Liver (tissue), 8 donors: ENCODE measurements at regions not wholly inside any gene's neighbourhood (a gene's known extent, or its start where the extent isn't known, plus 50 kb on each side); places are given as distances from the start of the nearest gene placed in this dataset.

Experiments used
- DNase-seq: peaks from one replicate; pipeline ENCODE4 v3.0.0-alpha.2; 2017; ENCODE audit warnings: low spot score
- H3K27ac ChIP-seq, 2 donors: one replicate each; pipeline ENCODE4 v1.7.0; 2013; ENCODE audit warnings: inconsistent platforms in 2 of 2, low read length in 2 of 2, control low read depth in 1 of 2, low read depth in 1 of 2, mild to moderate bottlenecking in 1 of 2
- H3K27me3 ChIP-seq, 4 donors: one replicate each; pipeline versions ENCODE4 v1.6.1 to v1.7.0; 2013; ENCODE audit warnings: low read length in 3 of 4, inconsistent platforms in 1 of 4, mild to moderate bottlenecking in 1 of 4, moderate library complexity in 1 of 4; ENCODE audit not compliant: control insufficient read depth in 4 of 4, insufficient read depth in 4 of 4
- H3K36me3 ChIP-seq, 4 donors: one replicate each; pipeline versions ENCODE4 v1.6.1 to v1.7.0; 2013; ENCODE audit warnings: low read length in 3 of 4, mild to moderate bottlenecking in 3 of 4, low read depth in 1 of 4, moderate library complexity in 1 of 4; ENCODE audit not compliant: control insufficient read depth in 4 of 4, insufficient read depth in 3 of 4
- H3K4me1 ChIP-seq, 4 donors: one replicate each; pipeline versions ENCODE4 v1.6.1 to v1.7.0; 2013; ENCODE audit warnings: low read length in 3 of 4, mild to moderate bottlenecking in 3 of 4, moderate library complexity in 1 of 4; ENCODE audit not compliant: control insufficient read depth in 4 of 4, insufficient read depth in 4 of 4
- H3K4me3 ChIP-seq, 3 donors: one replicate each; pipeline versions ENCODE4 v1.6.1 to v1.7.0; 2013; ENCODE audit warnings: low read length in 3 of 3, control low read depth in 1 of 3, low read depth in 1 of 3, mild to moderate bottlenecking in 1 of 3
- H3K9ac ChIP-seq, 2 donors: one replicate each; pipeline ENCODE4 v1.7.0; 2013; ENCODE audit warnings: low read length in 2 of 2, mild to moderate bottlenecking in 2 of 2, moderate library complexity in 2 of 2, control low read depth in 1 of 2, low read depth in 1 of 2
- H3K9me3 ChIP-seq, 4 donors: one replicate each; pipeline versions ENCODE4 v1.6.1 to v1.7.0; 2013; ENCODE audit warnings: low read length in 3 of 4; ENCODE audit not compliant: control insufficient read depth in 4 of 4
- EGR1 ChIP-seq, 2 donors: IDR thresholded peaks; 2 replicates each; pipeline ENCODE4 v1.6.1; 2016 to 2018; ENCODE audit warnings: antibody characterized with exemption in 2 of 2, low read depth in 2 of 2
- FOXA1 ChIP-seq: IDR thresholded peaks from 2 replicates; pipeline ENCODE4 v1.6.1; 2016; ENCODE audit warnings: antibody characterized with exemption
- HNF4A ChIP-seq, 2 donors: conservative IDR thresholded peaks; 2 replicates each; pipeline ENCODE4 v1.6.1; 2016; ENCODE audit warnings: antibody characterized with exemption in 2 of 2, mild to moderate bottlenecking in 2 of 2
- HNF4G ChIP-seq: IDR thresholded peaks from 2 replicates; pipeline ENCODE4 v1.6.1; 2016; ENCODE audit warnings: antibody characterized with exemption
- JUND ChIP-seq, 2 donors: IDR thresholded peaks; 2 replicates each; pipeline ENCODE4 v1.6.1; 2016; ENCODE audit warnings: antibody characterized with exemption in 2 of 2
- RAD21 ChIP-seq, 2 donors: IDR thresholded peaks; 2 replicates each; pipeline ENCODE4 v1.6.1; 2016; ENCODE audit warnings: antibody characterized with exemption in 2 of 2, mild to moderate bottlenecking in 2 of 2
- RXRA ChIP-seq, 2 donors: IDR thresholded peaks; 2 replicates each; pipeline ENCODE4 v1.6.1; 2017 to 2018; ENCODE audit warnings: antibody characterized with exemption in 2 of 2, mild to moderate bottlenecking in 1 of 2
- SP1 ChIP-seq: IDR thresholded peaks from 2 replicates; pipeline ENCODE4 v1.6.1; 2018; ENCODE audit warnings: antibody characterized with exemption, mild to moderate bottlenecking
- TAF1 ChIP-seq: conservative IDR thresholded peaks from 2 replicates; pipeline ENCODE4 v1.6.1; 2016; ENCODE audit warnings: antibody characterized with exemption, mild to moderate bottlenecking
- YY1 ChIP-seq: IDR thresholded peaks from 2 replicates; pipeline ENCODE4 v1.6.1; 2016; ENCODE audit warnings: antibody characterized with exemption, mild to moderate bottlenecking
- WGBS: extraction: QIAGEN DNeasy Blood & Tissue Kit; methylation state at CpG from one replicate; pipeline ENCODE4 v1.1.7; 2013; 5-methylcytosine and 5-hydroxymethylcytosine counted together
- TF ChIP-seq, protein P1 (sequence below): IDR thresholded peaks from 2 replicates; pipeline ENCODE4 v1.6.1; 2016; ENCODE audit warnings: antibody characterized with exemption
- TF ChIP-seq, protein P2 (sequence below): IDR thresholded peaks from 2 replicates; pipeline ENCODE4 v1.6.1; 2016; ENCODE audit warnings: antibody characterized with exemption, mild to moderate bottlenecking
- TF ChIP-seq, protein P3 (sequence below): fragments of 150-350 bp; IDR thresholded peaks from 2 replicates; pipeline ENCODE4 v1.5.1; 2017; ENCODE audit warnings: improper control_type of control experiment, low read depth, low read length; ENCODE audit not compliant: missing input control
- donor health status: healthy.
- donor health status: healthy.
- donor health status: healthy.
- donor health status: healthy.
- donor health status: healthy.

DNA sequence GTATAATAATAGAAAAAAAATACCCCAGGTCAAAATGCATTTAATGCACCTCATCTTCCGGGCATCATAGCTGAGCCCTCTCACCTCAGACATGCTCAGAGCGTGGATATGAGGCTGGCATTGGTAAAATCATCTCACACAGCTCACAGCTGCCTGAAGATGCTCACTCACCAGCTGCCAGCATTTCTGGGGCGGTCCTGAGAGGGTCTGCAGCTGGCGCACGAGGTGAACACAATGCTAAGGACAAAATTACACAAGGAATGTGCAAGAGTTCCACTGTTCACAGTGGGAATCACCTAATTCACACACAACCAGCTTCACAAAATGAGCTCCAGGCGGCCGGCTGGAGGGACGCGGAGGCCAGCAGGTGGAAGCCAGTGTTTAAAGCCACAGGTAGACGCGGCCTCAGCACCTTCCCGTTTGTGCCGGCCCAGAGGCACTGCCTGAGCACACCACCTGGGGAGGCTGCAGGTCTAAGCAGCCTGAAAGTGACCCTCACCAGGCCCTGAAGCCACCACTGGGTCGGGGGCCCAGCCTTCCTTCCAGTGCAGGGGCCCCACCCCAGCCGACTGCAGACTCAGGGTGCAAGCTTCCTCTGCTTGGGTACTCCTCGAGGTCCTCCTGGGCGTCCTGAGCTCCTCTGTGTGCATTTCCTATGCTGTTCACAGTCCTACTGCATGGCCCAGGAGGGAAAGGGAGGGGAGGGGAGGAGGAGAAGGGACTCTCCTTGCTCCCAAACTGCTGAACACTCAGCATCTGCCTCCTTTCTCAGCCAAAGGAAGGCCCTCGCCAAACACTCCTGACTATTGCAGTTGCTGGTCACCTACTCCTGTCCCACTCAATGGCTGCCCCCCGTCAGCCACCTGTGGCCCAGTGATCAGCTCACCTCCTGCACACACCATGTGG is 61.2 kb upstream of the FAM20C start:
- TF ChIP-seq HNF4A (conservative IDR thresholded peaks at IDR 0.05) (no peak), RAD21 (IDR thresholded peaks at IDR 0.05) (no peak), TAF1 (no peak), YY1 (no peak), FOXA1 (no peak), EGR1 (IDR thresholded peaks at IDR 0.05; ENCODE audit: low read depth in 2 of 2) (no peak), HNF4G (no peak), JUND (IDR thresholded peaks at IDR 0.05) (no peak)
- TF ChIP-seq, protein P1, sequence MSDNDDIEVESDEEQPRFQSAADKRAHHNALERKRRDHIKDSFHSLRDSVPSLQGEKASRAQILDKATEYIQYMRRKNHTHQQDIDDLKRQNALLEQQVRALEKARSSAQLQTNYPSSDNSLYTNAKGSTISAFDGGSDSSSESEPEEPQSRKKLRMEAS: no peak
- TF ChIP-seq, protein P2, sequence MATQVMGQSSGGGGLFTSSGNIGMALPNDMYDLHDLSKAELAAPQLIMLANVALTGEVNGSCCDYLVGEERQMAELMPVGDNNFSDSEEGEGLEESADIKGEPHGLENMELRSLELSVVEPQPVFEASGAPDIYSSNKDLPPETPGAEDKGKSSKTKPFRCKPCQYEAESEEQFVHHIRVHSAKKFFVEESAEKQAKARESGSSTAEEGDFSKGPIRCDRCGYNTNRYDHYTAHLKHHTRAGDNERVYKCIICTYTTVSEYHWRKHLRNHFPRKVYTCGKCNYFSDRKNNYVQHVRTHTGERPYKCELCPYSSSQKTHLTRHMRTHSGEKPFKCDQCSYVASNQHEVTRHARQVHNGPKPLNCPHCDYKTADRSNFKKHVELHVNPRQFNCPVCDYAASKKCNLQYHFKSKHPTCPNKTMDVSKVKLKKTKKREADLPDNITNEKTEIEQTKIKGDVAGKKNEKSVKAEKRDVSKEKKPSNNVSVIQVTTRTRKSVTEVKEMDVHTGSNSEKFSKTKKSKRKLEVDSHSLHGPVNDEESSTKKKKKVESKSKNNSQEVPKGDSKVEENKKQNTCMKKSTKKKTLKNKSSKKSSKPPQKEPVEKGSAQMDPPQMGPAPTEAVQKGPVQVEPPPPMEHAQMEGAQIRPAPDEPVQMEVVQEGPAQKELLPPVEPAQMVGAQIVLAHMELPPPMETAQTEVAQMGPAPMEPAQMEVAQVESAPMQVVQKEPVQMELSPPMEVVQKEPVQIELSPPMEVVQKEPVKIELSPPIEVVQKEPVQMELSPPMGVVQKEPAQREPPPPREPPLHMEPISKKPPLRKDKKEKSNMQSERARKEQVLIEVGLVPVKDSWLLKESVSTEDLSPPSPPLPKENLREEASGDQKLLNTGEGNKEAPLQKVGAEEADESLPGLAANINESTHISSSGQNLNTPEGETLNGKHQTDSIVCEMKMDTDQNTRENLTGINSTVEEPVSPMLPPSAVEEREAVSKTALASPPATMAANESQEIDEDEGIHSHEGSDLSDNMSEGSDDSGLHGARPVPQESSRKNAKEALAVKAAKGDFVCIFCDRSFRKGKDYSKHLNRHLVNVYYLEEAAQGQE: no peak
- no peaks in the 10 kb centered on the region for H3K9me3 ChIP-seq
- no peaks in the 10 kb centered on the region for H3K4me1 ChIP-seq
- no peaks in the 10 kb centered on the region for H3K36me3 ChIP-seq
- no peak overlapping the region for H3K4me3 ChIP-seq
- H3K27ac ChIP-seq: no peak overlapping the region
- 87% methylated on average over 19 of the region's 19 CpGs for WGBS
- DNase-seq: no peak
- H3K27me3 ChIP-seq: no peaks in the 10 kb centered on the region
- H3K9ac ChIP-seq: no peak overlapping the region

DNA sequence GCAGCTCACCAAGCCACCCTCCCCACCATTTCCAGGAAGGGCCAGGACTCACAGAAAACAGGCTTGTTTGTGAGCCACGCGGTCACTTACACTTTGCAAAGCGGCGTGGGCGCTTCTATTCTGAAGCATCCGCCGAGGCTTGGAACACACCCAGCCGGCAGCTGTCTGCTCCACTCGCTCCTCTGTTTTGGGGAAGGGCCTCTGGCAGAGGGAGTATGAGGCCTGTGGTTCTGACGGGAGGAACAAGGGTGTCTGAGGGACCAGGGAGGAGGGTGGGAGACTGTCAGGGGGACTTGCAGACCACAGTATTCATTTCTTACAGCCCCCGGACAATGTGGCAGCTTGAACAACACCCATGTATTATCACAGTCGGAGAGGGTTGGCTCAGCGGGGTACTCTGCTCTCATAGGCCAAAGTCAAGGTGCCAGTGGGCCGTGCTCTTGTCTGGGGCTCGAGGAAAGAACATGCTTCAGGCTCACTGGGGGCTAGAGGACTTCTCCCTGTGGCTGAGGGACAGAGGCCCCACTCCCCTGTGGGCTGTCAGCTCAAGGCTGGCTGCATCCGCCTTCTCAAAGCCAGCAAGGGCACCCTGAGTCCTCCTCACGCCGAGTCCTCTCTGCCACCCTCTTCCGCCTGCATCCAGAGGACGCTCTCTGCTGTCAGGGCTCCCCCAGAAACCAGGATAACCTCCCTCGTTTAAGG is 60.4 kb upstream of the FAM20C start:
- no peaks in the 10 kb centered on the region for H3K4me1 ChIP-seq
- no peak overlapping the region for H3K9ac ChIP-seq
- no peaks in the 10 kb centered on the region for H3K9me3 ChIP-seq
- H3K27ac ChIP-seq: no peak overlapping the region
- DNase-seq: no peak
- no peak overlapping the region for H3K4me3 ChIP-seq
- TF ChIP-seq, protein P3, sequence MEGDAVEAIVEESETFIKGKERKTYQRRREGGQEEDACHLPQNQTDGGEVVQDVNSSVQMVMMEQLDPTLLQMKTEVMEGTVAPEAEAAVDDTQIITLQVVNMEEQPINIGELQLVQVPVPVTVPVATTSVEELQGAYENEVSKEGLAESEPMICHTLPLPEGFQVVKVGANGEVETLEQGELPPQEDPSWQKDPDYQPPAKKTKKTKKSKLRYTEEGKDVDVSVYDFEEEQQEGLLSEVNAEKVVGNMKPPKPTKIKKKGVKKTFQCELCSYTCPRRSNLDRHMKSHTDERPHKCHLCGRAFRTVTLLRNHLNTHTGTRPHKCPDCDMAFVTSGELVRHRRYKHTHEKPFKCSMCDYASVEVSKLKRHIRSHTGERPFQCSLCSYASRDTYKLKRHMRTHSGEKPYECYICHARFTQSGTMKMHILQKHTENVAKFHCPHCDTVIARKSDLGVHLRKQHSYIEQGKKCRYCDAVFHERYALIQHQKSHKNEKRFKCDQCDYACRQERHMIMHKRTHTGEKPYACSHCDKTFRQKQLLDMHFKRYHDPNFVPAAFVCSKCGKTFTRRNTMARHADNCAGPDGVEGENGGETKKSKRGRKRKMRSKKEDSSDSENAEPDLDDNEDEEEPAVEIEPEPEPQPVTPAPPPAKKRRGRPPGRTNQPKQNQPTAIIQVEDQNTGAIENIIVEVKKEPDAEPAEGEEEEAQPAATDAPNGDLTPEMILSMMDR: no peak
- TF ChIP-seq SP1: no peak
- TF ChIP-seq, protein P2: no peak
- TF ChIP-seq FOXA1: no peak
- TF ChIP-seq, protein P1: no peak
- no peak for TF ChIP-seq TAF1
- TF ChIP-seq JUND (IDR thresholded peaks at IDR 0.05): no peak
- no peak for TF ChIP-seq RAD21 (IDR thresholded peaks at IDR 0.05)
- TF ChIP-seq HNF4G: no peak
- no peak for TF ChIP-seq RXRA (IDR thresholded peaks at IDR 0.05)
- 80% methylated on average over 21 of the region's 21 CpGs for WGBS
- no peaks in the 10 kb centered on the region for H3K36me3 ChIP-seq
- no peaks in the 10 kb centered on the region for H3K27me3 ChIP-seq
